HG02973 (cell line): ENCODE measurements at regions not wholly inside any gene's neighbourhood (a gene's known extent, or its start where the extent isn't known, plus 50 kb on each side); places are given as distances from the start of the nearest gene placed in this dataset.
"Not testable (repeated sequence)": the region's sequence is repeated elsewhere in the genome, so short reads cannot be mapped to it uniquely, and the experiment has no call there.

ENCODE experiments used
- ATAC-seq: cut with Tn5 transposase; IDR thresholded peaks from one replicate; pipeline ENCODE4 v1.9.1; 2021; ENCODE audit warnings: moderate library complexity; ENCODE audit not compliant: unreplicated experiment

GRCh38 chr2:196276421-196276820 lies 105.0 kb upstream of the STK17B start:
- ATAC-seq = no peak

GRCh38 chr2:196277002-196277401 lies 105.6 kb upstream of the STK17B start:
- peak; percentile 45 for ATAC-seq

GRCh38 chr2:196278491-196278911 lies 107.1 kb upstream of the STK17B start:
- no peak for ATAC-seq

GRCh38 chr2:196279541-196279940 lies 108.2 kb upstream of the STK17B start:
- no peak for ATAC-seq

GRCh38 chr2:196284144-196284844 lies 112.9 kb upstream of the STK17B start:
- no peak for ATAC-seq

- no peak for ATAC-seq
Observed at GRCh38 chr2:196284866-196285557, 113.6 kb upstream of the STK17B start.

- no peak for ATAC-seq
Observed at GRCh38 chr2:196286821-196287220, 115.4 kb upstream of the STK17B start.

GRCh38 chr2:196287523-196287922 lies 116.1 kb upstream of the STK17B start:
- ATAC-seq = no peak

- no peak for ATAC-seq
Observed at GRCh38 chr2:196288006-196288538, 116.7 kb upstream of the STK17B start.

- peak; percentile 47 for ATAC-seq
Observed at GRCh38 chr2:196289000-196289399, 117.6 kb upstream of the STK17B start.

GRCh38 chr2:196290136-196290535 lies 118.8 kb upstream of the STK17B start:
- no peak for ATAC-seq

- no peak for ATAC-seq
Observed at GRCh38 chr2:196290569-196290968, 119.2 kb upstream of the STK17B start.

GRCh38 chr2:196291426-196291825 lies 120.0 kb upstream of the STK17B start:
- no peak for ATAC-seq

- peak; percentile 35 for ATAC-seq
Observed at GRCh38 chr2:196291873-196292800, 120.8 kb upstream of the STK17B start.

GRCh38 chr2:196293751-196294515 lies 122.6 kb upstream of the STK17B start:
- ATAC-seq = no peak

- no peak for ATAC-seq
Observed at GRCh38 chr2:196294516-196294909, 123.1 kb upstream of the STK17B start.

GRCh38 chr2:196295005-196295404 lies 123.6 kb upstream of the STK17B start:
- no peak for ATAC-seq

GRCh38 chr2:196298106-196298723 lies 126.8 kb upstream of the STK17B start:
- ATAC-seq = not testable (repeated sequence)

- no peak for ATAC-seq
Observed at GRCh38 chr2:196307775-196308305, 136.5 kb upstream of the STK17B start.

- no peak for ATAC-seq
Observed at GRCh38 chr2:196309691-196310090, 138.3 kb upstream of the STK17B start.
